ENCODE measurements at regions not wholly inside any gene's neighbourhood (a gene's known extent, or its start where the extent isn't known, plus 50 kb on each side); places are given as distances from the start of the nearest gene placed in this dataset.

DNA sequence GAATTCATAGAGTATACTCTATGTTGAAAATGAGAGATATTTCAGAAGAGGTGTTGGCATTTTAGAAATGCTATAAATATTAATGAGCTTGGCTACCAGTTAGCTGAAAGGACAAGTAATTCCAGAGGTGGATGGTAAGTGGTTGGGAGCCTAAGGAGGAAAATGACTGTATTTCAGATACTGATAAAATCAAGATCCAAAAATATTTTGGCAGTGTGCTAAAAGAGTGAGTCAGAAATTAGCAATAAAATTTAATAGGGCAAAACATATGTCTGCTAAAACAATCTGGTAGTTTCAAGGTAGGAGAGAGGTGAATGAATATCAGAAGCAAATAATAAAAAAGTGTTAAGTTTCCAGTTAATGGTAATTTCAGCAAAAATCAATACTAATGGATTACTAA is 1287.9 kb downstream of the CDH8 start:
- TF ChIP-seq, protein P1, sequence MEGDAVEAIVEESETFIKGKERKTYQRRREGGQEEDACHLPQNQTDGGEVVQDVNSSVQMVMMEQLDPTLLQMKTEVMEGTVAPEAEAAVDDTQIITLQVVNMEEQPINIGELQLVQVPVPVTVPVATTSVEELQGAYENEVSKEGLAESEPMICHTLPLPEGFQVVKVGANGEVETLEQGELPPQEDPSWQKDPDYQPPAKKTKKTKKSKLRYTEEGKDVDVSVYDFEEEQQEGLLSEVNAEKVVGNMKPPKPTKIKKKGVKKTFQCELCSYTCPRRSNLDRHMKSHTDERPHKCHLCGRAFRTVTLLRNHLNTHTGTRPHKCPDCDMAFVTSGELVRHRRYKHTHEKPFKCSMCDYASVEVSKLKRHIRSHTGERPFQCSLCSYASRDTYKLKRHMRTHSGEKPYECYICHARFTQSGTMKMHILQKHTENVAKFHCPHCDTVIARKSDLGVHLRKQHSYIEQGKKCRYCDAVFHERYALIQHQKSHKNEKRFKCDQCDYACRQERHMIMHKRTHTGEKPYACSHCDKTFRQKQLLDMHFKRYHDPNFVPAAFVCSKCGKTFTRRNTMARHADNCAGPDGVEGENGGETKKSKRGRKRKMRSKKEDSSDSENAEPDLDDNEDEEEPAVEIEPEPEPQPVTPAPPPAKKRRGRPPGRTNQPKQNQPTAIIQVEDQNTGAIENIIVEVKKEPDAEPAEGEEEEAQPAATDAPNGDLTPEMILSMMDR (IDR thresholded peaks at IDR 0.05): no peak
- no peak for TF ChIP-seq POLR2A (IDR thresholded peaks at IDR 0.05)
